AG09309 (cell line): ENCODE measurements at regions not wholly inside any gene's neighbourhood (a gene's known extent, or its start where the extent isn't known, plus 50 kb on each side); places are given as distances from the start of the nearest gene placed in this dataset.

Experiments used
- DNase-seq: peaks from one replicate; pipeline ENCODE4 v3.0.0-alpha.2; 2010; ENCODE audit warnings: low read depth
- H3K4me3 ChIP-seq: 2 replicates; pipeline ENCODE4 v1.5.1; 2011; ENCODE audit warnings: mild to moderate bottlenecking, low read depth, low read length, moderate library complexity; ENCODE audit not compliant: control insufficient read depth
- CTCF ChIP-seq: IDR thresholded peaks from 2 replicates; pipeline ENCODE4 v1.5.1; 2011; ENCODE audit warnings: mild to moderate bottlenecking, low read depth, low read length, inconsistent platforms; ENCODE audit not compliant: insufficient read depth, control insufficient read depth; ENCODE audit errors: missing control alignments

DNA sequence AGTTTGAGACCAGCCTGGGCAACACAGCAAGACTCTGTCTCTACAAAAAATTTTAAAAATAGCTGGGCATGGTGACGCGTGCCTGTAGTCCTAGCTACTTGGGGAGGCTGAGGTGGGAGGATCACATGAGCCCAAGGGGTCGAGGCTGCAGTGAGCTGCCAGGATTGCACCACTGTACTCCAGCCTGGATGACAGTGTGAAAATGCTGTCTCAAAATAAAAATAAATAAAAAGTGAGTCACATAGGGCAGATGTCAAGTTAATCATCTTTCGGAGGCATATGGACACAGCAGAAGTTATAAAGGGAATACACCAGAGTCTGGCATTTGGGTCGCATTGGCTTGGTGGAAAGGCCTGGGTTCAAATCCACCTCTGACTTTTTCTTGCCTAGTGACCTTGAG lies 92.7 kb downstream of the PHETA1 start:
- TF ChIP-seq CTCF: no peak
- no peak overlapping the region for H3K4me3 ChIP-seq
- DNase-seq: no peak

- DNase-seq: no peak
- no peak for TF ChIP-seq CTCF
- no peak overlapping the region for H3K4me3 ChIP-seq
Observed at GRCh38 chr12:111275308-111275707, 93.6 kb downstream of the PHETA1 start.

DNA sequence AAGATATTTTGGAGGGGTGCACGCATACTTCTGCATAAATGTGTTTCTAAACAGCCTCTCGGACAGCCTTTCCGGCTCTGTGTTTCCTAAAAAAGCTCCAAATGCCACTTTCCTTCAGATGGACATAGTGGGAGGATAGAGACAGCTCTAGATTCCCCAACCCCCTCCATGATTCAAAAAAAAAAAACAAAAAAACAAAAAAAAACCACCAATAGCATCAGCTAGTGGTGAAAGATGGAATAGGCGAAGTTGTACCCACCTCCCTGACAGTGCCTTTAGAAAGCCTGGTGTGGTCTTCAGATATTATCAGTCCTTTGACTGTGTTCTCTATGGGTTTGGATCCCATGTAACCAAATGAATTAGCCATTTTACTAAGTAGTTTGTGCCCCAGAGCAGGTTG lies 94.1 kb downstream of the PHETA1 start:
- no peak for DNase-seq

GRCh38 chr12:111271674-111272418 lies 97.0 kb downstream of the PHETA1 start:
- no peak overlapping the region for H3K4me3 ChIP-seq
- no peak for DNase-seq
- TF ChIP-seq CTCF: peak; percentile 34

More for the DNA sequence above, 94.1 kb downstream of the PHETA1 start:
- no peak overlapping the region for H3K4me3 ChIP-seq
- peak; percentile 45 for TF ChIP-seq CTCF

GRCh38 chr12:111270774-111271173 lies 98.1 kb downstream of the PHETA1 start:
- DNase-seq: no peak
- H3K4me3 ChIP-seq: no peak overlapping the region
- TF ChIP-seq CTCF: no peak

DNA sequence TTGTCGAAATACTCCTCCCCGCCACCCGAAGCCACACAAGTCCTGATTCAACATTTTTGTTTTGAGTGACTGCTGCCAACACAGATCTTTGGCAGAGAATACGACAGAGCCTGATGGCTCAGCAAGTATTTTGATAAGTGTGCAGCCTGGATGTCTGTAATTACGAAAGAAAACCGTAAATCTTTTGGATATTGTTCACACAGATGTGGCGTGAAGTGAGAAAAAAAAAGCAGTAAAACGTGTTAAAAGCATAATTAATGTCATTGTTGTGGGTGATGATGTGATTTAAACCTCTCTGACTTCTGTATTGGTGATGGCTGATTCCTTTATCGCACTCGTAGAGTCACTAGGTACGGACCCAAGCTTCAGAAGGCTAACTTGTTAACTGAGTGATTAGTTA lies 98.7 kb downstream of the PHETA1 start:
- TF ChIP-seq CTCF: no peak
- H3K4me3 ChIP-seq: no peak overlapping the region
- DNase-seq: no peak
